ENCODE measurements at regions not wholly inside any gene's neighbourhood (a gene's known extent, or its start where the extent isn't known, plus 50 kb on each side); places are given as distances from the start of the nearest gene placed in this dataset.

DNA sequence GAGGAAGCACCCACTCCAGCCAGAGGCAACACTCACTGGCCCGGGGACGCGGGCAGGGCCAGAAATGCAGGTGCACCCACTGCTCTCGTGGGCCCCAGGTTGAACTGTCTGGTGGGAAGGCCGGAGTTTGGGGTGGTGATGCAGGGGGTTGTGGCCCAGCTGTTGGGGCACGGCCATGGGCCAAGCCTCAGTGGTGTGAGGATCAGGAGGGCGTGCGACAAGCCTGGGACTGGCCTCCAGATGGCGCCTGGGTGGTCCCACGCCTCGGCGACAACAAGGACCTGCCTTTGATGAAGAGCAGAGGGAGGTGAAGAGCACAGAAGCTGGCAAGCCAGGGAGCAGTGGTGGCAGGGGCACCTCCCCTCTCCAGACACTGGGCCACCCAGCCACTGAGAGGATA is 240.8 kb downstream of the BRD1 start:
- no peak for DNase-seq (ENCODE audit: low spot score)

DNA sequence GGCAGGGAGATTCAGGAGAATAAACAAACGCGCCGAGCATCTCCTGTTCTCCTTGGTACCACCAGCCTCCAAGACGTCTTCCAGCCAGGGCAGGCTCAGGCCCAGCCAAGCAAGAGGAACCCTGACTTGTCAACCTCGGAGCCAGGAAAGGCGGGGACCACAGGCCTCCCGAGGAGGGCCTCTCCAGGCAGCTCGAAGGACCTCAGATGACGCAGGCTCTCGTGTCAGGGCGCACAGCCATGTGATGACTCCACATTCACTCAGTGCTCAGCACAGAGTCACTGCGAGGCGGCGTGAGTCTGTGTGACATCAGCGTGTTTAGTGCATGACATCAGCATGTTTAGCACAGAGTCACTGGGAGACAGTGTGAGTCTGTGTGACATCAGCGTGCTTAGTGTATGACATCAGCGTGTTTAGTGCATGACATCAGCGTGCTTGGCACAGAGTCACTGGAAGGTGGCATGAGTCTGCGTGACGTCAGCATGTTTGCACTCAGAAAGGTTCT is 241.4 kb downstream of the BRD1 start:
- DNase-seq (ENCODE audit: low spot score) = no peak

- no peak for DNase-seq (ENCODE audit: low spot score)
Measured at GRCh38 chr22:49585461-49586243, 242.0 kb downstream of the BRD1 start.

DNA sequence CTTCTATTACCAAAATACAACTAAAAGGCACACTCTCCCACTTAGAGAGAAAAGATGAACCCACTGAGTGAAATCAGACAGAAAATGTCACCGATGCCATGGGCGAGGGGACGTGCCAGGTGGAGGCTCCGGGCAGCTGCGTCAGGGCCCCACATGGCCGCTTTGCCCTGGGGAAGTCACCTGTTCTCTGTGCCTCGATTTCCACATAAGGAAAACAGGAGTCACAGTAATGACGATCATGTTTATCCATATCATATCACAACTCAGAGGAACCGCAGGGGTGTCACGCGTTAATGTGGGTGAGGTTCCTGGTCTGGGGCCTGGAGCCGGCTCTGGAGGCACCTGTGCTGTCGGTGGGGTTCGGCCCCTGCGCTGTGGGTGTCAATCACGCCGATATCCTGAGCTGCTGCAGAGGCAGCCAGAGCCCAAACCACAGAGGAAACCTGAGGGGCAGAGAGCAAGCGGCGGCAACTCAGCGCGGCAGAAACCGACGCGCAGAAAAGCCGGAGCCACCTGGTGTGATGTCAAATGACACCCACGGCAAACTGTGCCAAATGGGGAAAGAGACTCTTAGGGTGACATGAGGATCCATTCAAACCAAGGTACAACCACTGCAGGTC is 243.7 kb downstream of the BRD1 start:
- DNase-seq (ENCODE audit: low spot score) = no peak

DNA sequence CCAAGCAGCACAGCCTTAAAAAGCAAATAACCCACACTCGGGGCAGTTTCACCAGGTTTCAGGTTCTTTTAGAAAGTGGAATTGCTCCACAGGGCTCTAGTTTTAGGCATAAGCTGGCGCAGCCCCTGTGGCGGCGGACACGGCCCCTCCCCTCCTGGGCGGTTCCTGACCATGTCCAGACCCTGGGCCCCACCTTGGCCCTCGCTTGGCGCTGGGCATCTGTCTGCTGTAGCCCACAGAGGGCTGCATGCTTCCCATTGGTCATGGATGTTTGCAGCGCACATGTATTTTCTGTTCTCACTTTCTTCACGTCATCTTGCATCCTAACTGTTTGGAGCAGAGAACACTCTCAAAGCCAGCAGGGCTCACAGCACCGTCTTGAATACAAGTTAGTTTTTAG is 244.3 kb downstream of the BRD1 start:
- DNase-seq (ENCODE audit: low spot score) = no peak

DNA sequence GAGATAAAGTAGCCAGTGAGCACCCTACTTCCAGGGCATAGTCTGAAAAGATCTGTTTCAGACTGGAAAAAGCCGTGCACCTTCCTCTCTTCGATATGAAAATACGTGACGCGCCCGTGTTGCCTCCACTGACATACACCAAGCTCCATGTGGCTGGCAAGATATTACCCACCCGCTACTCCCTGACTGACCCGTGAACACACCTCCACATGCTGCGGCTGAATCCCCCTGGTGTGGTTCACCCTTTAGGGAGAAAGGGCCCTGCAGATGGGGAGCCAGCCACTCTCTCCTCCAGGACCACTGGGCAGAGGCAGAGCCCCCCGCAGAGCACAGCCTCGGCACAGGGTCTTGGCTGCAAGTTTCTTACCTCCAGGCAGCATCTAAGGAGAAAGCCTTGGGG is 245.0 kb downstream of the BRD1 start:
- no peak for DNase-seq (ENCODE audit: low spot score)

- DNase-seq (ENCODE audit: low spot score) = no peak
Measured at GRCh38 chr22:49582181-49582580, 245.5 kb downstream of the BRD1 start.

- DNase-seq (ENCODE audit: low spot score) = no peak
Measured at GRCh38 chr22:49580024-49580423, 247.6 kb downstream of the BRD1 start.

- no peak for DNase-seq (ENCODE audit: low spot score)
Measured at GRCh38 chr22:49577168-49578060, 250.3 kb downstream of the BRD1 start.

- no peak for DNase-seq (ENCODE audit: low spot score)
Measured at GRCh38 chr22:49576241-49577141, 251.2 kb downstream of the BRD1 start.

DNA sequence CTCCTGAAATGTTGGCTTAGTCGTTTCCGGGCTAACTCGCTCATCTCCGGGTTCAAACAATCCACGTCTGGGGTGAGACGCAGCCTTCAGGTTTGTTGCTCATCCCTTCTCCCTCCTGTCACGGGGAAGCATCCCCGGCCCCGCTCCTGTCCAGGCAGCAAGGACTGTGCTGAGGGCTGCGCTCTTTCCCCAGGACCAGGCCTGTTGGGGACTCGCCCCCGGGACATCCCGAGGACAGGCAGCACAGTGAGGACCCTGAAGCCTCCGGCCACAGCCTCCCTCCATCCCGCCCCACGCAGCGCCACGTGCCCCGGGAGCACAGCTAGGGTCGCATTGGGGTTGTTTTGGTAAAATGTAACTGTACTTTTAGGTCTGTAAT is 252.0 kb downstream of the BRD1 start:
- no peak for DNase-seq (ENCODE audit: low spot score)

DNA sequence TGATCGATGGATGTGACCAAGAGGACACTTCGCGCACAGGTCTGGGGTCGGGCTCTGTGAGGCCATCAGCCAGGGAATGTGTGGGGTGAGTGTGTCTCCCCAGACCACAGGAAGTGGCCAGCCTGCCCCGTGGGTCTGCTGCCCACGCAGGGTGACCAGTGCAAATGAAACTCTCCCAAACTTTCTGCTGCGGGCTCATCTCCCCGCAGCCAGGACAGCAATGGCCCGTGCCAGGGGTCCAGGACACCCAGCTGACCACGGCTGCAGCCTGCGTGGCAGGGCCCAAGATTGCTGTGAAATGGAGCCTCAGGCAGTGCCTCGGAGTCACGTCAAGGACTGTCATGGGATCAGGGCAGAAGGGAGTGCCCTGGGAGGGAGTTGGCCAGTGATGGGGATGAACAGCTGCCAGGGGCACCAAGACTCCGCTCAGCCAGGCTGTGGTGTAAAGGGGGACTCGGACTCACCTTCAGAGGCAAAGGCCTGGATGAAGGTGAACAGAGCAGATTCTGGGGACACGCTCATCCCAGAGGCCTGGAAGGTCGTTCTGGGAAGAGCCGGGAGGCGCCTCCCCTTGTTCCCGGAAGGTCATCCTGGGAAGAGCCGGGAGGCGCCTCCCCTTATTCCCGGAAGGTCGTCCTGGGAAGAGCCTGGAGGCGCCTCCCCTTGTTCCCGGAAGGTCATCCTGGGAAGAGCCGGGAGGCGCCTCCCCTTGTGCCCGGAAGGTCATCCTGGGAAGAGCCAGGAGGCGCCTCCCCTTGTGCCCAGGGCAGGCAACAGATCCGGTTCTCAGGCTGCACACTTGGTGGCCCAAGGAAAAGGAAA is 252.6 kb downstream of the BRD1 start:
- DNase-seq (ENCODE audit: low spot score) = no peak

DNA sequence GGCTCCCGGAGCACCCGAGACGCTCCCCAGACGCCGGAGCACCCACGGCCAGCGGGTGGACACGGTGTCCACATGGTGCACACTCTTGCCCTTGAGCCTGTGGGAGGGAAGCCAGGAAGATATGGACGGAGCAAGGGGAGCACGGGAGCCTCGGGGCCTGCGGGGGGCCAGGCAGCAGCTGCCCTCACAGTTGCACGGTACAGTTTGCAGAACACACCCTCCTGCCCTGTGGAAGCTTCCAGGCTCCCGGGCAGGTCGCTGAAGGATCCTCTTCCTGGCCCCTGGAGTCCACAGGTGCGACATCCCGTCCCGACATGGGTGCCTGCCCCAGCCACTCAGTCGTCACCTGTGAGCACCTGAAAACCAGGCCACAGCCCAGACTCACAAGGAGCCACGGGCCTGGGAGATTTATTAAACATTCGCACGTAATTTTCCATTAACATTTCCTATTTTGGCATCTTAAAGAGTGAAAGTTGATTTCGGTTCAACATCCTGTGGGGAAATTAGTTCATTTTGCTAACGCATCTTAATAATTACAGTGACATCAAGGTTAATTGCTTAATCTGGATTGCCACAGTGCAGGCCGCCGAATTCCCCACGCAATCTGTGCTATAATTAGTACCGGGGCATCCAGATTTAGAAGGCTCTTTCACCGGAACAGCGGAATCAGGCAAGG is 253.3 kb downstream of the BRD1 start:
- no peak for DNase-seq (ENCODE audit: low spot score)

- no peak for DNase-seq (ENCODE audit: low spot score)
Measured at GRCh38 chr22:49573109-49573765, 254.4 kb downstream of the BRD1 start.

GRCh38 chr22:49571326-49571725 is 256.3 kb downstream of the BRD1 start:
- DNase-seq (ENCODE audit: low spot score) = no peak

DNA sequence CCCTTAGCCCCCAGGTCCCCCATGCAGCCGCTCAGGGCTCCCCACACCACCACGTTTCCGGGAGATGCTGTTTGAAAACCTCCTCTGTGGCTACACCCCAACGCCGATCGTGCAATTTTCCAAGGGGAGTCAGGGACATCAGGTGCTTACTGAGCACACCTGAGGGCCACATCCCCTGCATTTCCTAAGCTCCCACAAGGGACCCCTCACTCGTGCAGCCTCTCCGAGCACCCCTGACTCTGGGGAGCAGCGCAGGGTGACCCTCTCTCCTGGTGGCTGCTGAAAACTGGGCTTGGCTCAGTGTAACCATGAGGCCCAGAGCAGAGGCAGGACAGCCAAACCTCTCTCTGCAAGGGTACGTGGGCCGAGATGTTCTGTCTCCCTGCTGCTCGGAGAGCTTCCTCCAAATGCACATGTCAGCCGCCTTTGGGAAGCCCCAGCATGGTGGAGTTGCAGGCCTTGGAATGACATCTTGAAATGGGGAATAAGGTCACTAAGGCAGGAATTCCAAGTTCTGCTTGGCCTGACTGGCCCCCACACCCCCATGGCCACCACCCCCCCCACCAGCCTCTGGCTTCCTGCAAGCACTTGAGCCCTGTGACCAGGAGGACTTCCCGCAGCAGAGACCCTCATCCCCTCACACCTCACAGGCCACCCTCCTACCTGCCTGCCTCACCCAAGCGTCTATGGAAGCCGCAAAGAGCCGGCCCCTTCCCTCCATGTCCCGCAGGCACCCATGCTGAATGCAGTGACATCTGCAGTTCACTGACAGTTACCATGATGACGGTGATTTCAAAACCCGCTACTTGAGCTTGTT is 257.4 kb downstream of the BRD1 start:
- no peak for DNase-seq (ENCODE audit: low spot score)

DNA sequence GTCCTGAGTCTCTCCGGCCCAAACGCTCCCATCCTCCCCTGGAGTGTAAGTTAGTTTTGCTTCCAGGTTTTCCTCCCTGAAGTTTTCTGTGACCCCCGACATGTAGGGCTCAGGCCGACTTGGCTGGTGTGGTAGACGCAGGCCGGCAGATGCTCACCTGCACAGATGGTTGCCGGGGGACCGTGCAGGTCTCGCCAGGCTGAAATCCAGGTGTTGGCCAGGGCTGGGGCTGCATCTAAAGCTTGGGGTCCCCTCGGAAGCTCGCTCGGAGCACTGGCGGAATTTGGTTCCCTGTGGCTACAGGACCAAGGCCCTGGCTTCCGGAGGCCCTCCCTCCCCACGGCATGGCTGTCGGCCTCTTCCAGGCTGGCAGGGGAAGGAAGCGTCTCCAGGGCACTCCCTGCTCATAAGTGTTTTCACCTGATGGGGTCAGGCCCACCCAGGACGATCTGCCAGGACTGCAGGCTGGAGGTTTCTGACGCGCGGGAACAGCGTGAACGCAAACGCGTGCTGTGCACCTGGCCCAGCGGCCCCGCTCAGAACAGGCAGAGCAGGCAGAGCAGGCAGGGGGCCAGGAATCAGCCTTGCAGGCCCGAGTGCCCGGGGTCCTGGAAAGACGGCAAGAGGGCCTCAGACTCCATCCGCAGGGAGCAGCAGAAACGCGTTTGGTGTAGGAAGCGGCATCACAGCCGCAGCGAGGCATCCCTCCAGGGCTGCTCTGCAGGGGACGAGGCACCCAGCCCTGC is 258.2 kb downstream of the BRD1 start:
- DNase-seq (ENCODE audit: low spot score) = no peak

- DNase-seq (ENCODE audit: low spot score) = no peak
Measured at GRCh38 chr22:49568751-49569285, 258.9 kb downstream of the BRD1 start.
